ENCODE measurements at regions not wholly inside any gene's neighbourhood (a gene's known extent, or its start where the extent isn't known, plus 50 kb on each side); places are given as distances from the start of the nearest gene placed in this dataset.

GRCh38 chr10:33810986-33811385 is 476.5 kb upstream of the NRP1 start:
- WGBS, 2 experiments (ENCODE audit: extremely low coverage in 1 of 2, insufficient coverage in 1 of 2, insufficient read length in 1 of 2, insufficient replicate concordance in 2 of 2, low coverage in 1 of 2, low lambda C conversion rate in 2 of 2, missing lambda C conversion rate in 1 of 2) = 97% methylated on average over 3 of the region's 3 CpGs; no CpG with 5 or more reads in 1 of the 2 experiments
- Histone ChIP-seq H2BK120ac (replicated peaks; ENCODE audit: low read depth, low read length) (no peak overlapping the region), H3K23ac (ENCODE audit: insufficient read length) (no peak overlapping the region), H3K4ac (replicated peaks; ENCODE audit: insufficient read length, low read depth, low read length) (no peak overlapping the region), H3K4me1 (replicated peaks in 1 of 4; ENCODE audit: control insufficient read depth in 3 of 4, insufficient read depth in 4 of 4, low read length in 3 of 4) (peaks cover 0 to 11% (median 4%) of the 10 kb centered on the region in 4 experiments; a peak in 2 of 7 replicates), H3K27ac (ENCODE audit: low read depth, low read length) (no peak overlapping the region), H4K8ac (ENCODE audit: extremely low read depth, insufficient read depth, low read length) (no peak overlapping the region), H3K14ac (ENCODE audit: insufficient read length) (no peak overlapping the region), H3K23me2 (ENCODE audit: low read depth, low read length) (no peaks in the 10 kb centered on the region), H4K20me1 (replicated peaks in 1 of 2; ENCODE audit: control insufficient read depth in 1 of 2, insufficient read depth in 2 of 2, low read length in 2 of 2) (no peaks in the 10 kb centered on the region), H2BK5ac (ENCODE audit: low read depth, low read length) (no peak overlapping the region), H2AFZ (ENCODE audit: low read length) (no peak overlapping the region), H3K27me3 (replicated peaks in 1 of 4; ENCODE audit: control insufficient read depth in 3 of 4, extremely low read depth in 1 of 4, insufficient read depth in 3 of 4, low read length in 3 of 4) (no peaks in the 10 kb centered on the region), H3K18ac (ENCODE audit: extremely low read depth, low read length) (no peak overlapping the region), H3K9me3 (ENCODE audit: insufficient read depth in 2 of 2, low read depth in 1 of 2, low read length in 1 of 2) (peaks cover 0 to 8% of the 10 kb centered on the region in 2 experiments; a peak in 2 of 4 replicates), H4K5ac (ENCODE audit: insufficient read length, low read depth, low read length) (no peak overlapping the region), H4K91ac (replicated peaks; ENCODE audit: insufficient read length, low read length) (no peak overlapping the region), H3K36me3 (ENCODE audit: control insufficient read depth in 2 of 4, insufficient read depth in 4 of 4, low read length in 3 of 4) (peaks cover 0 to 3% (median 0%) of the 10 kb centered on the region in 4 experiments; a peak in 1 of 8 replicates), H3K4me2 (ENCODE audit: insufficient read depth in 1 of 2, low read depth in 2 of 2, low read length in 2 of 2) (no peak overlapping the region), H3K4me3 (ENCODE audit: extremely low read depth in 1 of 4, insufficient read depth in 2 of 4, low read depth in 3 of 4, low read length in 4 of 4) (no peak overlapping the region), H3K9ac (replicated peaks in 1 of 4; ENCODE audit: extremely low read depth in 1 of 4, low read depth in 3 of 4, low read length in 3 of 4) (no peak overlapping the region), H3K56ac (replicated peaks; ENCODE audit: insufficient read length, low read depth, low read length) (no peak overlapping the region), H3K79me2 (ENCODE audit: control insufficient read depth in 1 of 2, insufficient read depth in 2 of 2, low read length in 2 of 2) (no peaks in the 10 kb centered on the region), H3K79me1 (ENCODE audit: low read depth, low read length) (no peaks in the 10 kb centered on the region), H2BK15ac (ENCODE audit: low read length) (no peak overlapping the region), H2BK12ac (ENCODE audit: low read depth, low read length) (no peak overlapping the region), H2BK20ac (ENCODE audit: low read length) (no peak overlapping the region), H2AK5ac (ENCODE audit: low read depth, low read length) (no peak overlapping the region)
- no peak for DNase-seq (ENCODE audit: low read depth in 1 of 2, low spot score in 2 of 2)
- CTCF ChIA-PET (ENCODE audit: partially characterized antibody) = interaction anchor here (1.6 kb wide), 1 partner anchor 36 kb away, joined by 3 read pairs; no protein-coding TSS in a partner anchor
- FAIRE-seq = no peak
- POLR2A ChIA-PET (ENCODE audit: partially characterized antibody) = no interaction called here
- TF ChIP-seq BCL11A (IDR thresholded peaks at IDR 0.05; ENCODE audit: low read depth in 2 of 2, low read length in 2 of 2) (no peak), SAP30 (IDR thresholded peaks at IDR 0.05; ENCODE audit: insufficient read depth, insufficient replicate concordance, low read length) (no peak), SP2 (IDR thresholded peaks at IDR 0.05; ENCODE audit: low read length) (no peak), CHD2 (IDR thresholded peaks at IDR 0.05; ENCODE audit: low read length) (no peak)

Measured in H1 (cell line).